A673 (cell line): ENCODE measurements at regions not wholly inside any gene's neighbourhood (a gene's known extent, or its start where the extent isn't known, plus 50 kb on each side); places are given as distances from the start of the nearest gene placed in this dataset.

ENCODE experiments used
- EZH2 ChIP-seq: fragments of 200-600 bp; sonication (generic); IDR thresholded peaks from 2 replicates; pipeline ENCODE4 v1.6.1; 2017; ENCODE audit warnings: borderline replicate concordance, low read depth, mild to moderate bottlenecking, mixed read lengths, antibody characterized with exemption, low read length; ENCODE audit not compliant: poor library complexity, severe bottlenecking
- TF ChIP-seq, protein P1 (sequence below): fragments of 300-800, 200-600 bp; sonication (generic); conservative IDR thresholded peaks from 2 replicates; pipeline ENCODE4 v1.5.1; 2017; ENCODE audit warnings: low read depth, mild to moderate bottlenecking, antibody characterized with exemption, low read length, moderate library complexity, mixed read lengths

DNA sequence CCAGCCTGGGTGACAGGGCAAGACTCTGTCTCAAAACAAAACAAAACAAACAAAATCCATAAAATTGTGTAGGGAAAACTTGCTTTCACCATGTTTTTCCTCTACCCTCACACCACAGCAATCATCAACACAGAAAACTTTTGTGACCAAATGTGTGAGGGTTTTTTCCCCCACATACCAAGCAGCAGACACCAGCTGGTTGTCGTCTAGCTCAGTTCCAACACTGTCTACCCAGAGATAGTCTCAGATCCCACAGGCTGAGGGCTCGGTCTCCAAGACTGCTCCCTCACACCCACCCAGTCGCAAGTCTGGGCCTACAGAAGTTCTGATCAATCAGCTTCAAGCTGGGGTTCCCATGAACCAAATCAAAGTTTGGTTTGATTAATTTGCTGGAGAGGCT, 322.4 kb upstream of the MAGI2 start:
- TF ChIP-seq, protein P1, sequence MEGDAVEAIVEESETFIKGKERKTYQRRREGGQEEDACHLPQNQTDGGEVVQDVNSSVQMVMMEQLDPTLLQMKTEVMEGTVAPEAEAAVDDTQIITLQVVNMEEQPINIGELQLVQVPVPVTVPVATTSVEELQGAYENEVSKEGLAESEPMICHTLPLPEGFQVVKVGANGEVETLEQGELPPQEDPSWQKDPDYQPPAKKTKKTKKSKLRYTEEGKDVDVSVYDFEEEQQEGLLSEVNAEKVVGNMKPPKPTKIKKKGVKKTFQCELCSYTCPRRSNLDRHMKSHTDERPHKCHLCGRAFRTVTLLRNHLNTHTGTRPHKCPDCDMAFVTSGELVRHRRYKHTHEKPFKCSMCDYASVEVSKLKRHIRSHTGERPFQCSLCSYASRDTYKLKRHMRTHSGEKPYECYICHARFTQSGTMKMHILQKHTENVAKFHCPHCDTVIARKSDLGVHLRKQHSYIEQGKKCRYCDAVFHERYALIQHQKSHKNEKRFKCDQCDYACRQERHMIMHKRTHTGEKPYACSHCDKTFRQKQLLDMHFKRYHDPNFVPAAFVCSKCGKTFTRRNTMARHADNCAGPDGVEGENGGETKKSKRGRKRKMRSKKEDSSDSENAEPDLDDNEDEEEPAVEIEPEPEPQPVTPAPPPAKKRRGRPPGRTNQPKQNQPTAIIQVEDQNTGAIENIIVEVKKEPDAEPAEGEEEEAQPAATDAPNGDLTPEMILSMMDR: no peak
- TF ChIP-seq EZH2: no peak
